HG03571 (cell line): ENCODE measurements at regions not wholly inside any gene's neighbourhood (a gene's known extent, or its start where the extent isn't known, plus 50 kb on each side); places are given as distances from the start of the nearest gene placed in this dataset.
"Not testable (repeated sequence)": the region's sequence is repeated elsewhere in the genome, so short reads cannot be mapped to it uniquely, and the experiment has no call there.

Experiments used
- ATAC-seq: cut with Tn5 transposase; IDR thresholded peaks from one replicate; pipeline ENCODE4 v1.9.1; 2021; ENCODE audit not compliant: unreplicated experiment

- no peak for ATAC-seq
Observed at GRCh38 chr21:35384375-35384774, 335.3 kb upstream of the RUNX1 start.

- ATAC-seq = no peak
Observed at GRCh38 chr21:35382696-35383095, 333.6 kb upstream of the RUNX1 start.

- ATAC-seq = no peak
Observed at GRCh38 chr21:35381743-35382310, 332.7 kb upstream of the RUNX1 start.

DNA sequence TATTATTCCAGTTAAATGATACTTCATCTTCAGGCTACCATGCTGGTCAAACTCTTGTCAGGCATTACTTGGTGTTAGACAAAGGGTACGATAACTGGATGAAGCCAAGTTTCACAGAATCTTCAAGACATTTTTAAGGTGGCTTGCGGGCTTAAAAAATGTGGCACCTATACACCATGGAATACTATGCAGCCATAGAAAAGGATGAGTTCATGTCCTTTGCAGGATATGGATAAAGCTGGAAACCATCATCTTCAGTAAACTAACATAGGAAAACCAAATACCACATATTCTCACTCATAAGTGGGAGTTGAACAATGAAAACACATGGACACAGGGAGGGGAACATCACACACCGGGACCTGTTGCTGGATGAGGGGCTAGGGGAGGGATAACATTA lies 331.2 kb upstream of the RUNX1 start:
- ATAC-seq = not testable (repeated sequence)

GRCh38 chr21:35378881-35379280 lies 329.8 kb upstream of the RUNX1 start:
- ATAC-seq = no peak

DNA sequence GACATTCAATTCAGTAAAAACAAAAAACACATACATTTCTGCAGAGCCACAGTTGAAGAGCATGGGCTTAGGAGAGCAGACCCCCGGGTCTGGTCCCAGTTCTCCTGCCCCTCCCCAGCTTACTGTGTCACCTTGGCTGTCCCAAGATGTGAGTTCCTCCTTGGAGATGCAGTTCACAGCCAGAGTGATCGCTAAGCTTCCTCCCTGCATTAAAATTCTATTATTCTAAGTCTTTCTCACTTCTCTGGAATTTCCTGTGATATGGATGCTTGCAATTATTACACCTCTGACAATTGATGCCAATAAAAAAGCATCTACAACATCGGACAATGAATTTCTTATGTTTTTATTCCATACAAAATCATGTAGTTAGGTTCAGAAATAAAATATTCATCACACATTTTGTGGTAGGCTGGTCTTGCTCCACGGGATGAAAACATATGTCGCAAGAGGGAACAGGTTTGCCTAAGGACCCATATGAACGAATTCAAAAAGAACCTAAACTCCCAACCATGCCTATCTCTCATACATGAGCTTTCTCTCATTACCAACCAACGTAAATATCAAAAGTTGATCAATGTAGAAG lies 328.5 kb upstream of the RUNX1 start:
- ATAC-seq = no peak

DNA sequence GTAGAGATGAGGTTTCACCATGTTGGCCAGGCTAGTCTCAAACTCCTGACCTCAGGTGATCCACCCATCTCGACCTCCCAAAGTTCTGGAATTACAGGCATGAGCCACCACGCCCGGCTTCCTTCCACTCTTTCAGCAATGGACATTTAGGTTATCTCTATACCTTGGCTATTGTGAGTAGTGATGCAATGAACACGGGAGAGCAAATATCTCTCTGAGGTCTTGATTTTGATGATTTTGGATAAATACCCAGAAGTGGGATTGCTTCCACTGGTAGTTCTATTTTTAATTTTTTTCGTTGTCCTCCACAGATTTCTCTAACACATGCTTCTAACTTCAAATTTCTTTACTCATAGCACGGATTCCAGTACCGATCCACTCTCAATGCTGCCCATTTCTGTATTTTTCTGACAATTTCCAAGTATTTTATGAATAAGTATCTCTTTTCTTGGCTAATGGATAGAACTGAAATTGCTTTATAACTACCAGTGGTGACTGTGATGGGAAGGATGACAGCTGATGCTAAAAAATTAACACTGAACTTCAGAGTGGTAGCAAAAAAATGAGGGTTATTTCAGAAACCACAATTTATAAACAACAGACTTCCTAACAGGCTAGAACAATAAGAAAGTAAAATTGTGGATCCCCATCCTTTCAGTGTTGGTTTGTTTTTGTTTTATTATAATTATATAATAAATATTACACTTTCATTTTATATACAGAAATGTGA lies 327.5 kb upstream of the RUNX1 start:
- ATAC-seq = no peak

- ATAC-seq = no peak
Observed at GRCh38 chr21:35375115-35375514, 326.0 kb upstream of the RUNX1 start.

- no peak for ATAC-seq
Observed at GRCh38 chr21:35373998-35374397, 324.9 kb upstream of the RUNX1 start.

DNA sequence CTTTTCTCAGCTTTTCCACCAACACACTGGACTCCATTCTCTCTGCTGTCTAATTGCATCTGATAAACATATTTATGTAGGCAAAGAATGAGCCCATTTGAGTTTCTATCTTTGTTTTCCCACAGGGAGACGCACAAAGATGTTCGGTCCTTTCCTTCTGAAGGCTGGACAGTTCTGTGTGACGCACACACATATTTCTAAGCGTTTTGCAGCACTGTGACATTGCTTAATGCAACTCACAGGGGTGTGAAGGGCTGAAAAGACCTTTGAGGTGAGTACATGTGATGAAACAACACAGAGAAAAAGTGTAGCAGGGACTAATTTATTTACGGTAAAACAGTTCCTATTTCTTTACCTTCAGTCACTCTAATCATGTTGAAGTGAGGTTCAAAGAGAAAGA lies 323.1 kb upstream of the RUNX1 start:
- ATAC-seq = no peak

- no peak for ATAC-seq
Observed at GRCh38 chr21:35370671-35371070, 321.6 kb upstream of the RUNX1 start.

DNA sequence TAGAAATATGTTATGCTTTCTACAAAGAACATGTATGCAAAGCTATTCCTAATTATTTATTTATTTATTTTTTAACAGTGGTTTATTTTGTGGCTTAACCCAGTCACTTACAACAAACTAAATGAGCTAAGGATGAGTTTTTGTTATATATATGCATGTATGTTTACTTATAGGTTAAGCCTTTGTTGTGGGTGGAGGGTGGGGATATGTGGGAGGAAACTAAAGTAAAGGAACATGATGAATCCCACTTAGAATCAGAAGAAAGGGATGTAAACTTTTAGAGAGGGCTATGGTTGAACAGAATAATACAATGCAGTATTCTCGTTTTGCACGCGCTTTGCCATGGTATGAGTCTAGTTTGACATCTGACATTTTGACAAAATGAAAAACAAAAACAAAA lies 321.0 kb upstream of the RUNX1 start:
- ATAC-seq = no peak

GRCh38 chr21:35368326-35368725 lies 319.2 kb upstream of the RUNX1 start:
- ATAC-seq = no peak

DNA sequence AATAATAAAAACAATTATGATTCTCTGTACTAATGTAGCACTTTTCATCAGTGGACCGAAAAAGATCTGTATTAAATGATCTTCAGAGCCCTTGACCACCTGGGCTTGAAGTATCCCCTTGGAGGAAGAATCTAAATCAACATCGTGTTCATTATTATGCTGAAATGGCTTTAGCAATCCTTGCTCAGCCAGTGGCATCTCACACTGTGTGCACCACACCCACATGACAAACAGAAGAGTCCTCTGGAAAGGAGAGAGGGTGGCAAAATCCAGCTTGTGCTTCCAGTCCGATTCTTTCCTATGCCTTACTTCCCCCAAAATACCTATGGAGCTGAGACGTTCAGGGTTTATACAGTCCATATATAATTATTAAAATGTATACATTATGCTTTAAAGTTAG lies 318.5 kb upstream of the RUNX1 start:
- ATAC-seq = no peak

GRCh38 chr21:35366394-35367080 lies 317.4 kb upstream of the RUNX1 start:
- no peak for ATAC-seq

- no peak for ATAC-seq
Observed at GRCh38 chr21:35363458-35363857, 314.4 kb upstream of the RUNX1 start.

- no peak for ATAC-seq
Observed at GRCh38 chr21:35361988-35362387, 312.9 kb upstream of the RUNX1 start.

- no peak for ATAC-seq
Observed at GRCh38 chr21:35360870-35361570, 311.9 kb upstream of the RUNX1 start.

GRCh38 chr21:35359076-35359475 lies 310.0 kb upstream of the RUNX1 start:
- ATAC-seq = no peak

DNA sequence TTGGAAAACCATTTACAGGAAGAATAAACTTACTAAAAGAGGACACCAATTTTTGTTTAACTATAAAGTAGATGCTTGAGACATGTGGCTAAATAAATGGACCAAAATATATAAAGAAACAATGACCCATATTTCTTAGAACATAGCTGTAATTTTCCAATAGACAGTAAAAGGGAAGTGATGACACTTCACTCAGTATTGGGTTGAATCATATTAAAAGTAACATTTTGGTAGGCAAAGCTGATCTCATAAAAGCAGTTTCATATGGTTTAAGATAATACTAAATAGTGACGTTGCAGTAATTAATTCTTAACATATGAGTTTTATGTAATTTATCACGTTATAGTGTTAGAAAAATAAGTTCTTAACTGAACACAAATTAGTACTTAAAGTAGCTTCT lies 308.9 kb upstream of the RUNX1 start:
- ATAC-seq = no peak

DNA sequence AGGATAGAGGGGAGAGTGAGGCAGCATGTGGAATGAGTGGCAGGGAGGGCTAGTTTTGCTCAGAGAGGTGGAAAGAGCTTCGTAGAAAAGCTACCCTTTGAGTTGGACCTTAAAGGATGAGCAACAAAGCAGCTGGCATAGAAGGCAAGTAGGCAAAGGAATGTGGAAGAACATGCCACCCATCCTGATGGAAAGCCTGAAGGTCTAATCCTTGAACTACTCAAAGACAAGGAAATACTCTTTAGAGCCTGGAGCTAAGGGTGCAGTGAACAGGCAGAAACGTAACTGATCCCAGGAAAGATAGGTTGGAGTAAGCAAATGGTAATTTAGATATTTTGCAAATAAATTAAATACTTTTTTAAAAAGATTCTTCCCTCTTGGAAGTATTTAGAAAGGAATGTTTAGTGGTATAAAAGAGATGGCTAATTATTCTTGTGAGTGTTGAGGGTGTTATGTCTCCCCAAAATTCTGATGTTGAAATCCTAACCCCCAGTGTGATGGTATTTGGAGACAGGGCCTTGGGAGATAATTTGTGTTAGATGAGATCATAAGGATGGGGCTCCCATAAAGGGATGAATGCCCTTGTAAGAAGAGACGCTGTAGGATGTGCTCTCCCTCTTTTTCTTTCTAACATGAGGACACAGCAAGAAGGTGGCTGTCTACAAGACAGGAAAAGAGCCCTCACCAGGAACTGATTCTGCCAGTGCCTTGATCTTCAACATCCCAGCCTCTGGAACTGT lies 308.1 kb upstream of the RUNX1 start:
- ATAC-seq = no peak
